ENCODE measurements at regions not wholly inside any gene's neighbourhood (a gene's known extent, or its start where the extent isn't known, plus 50 kb on each side); places are given as distances from the start of the nearest gene placed in this dataset.
"Not testable (repeated sequence)": the region's sequence is repeated elsewhere in the genome, so short reads cannot be mapped to it uniquely, and the experiment has no call there.

- H3K36me3 ChIP-seq, result no peaks in the 10 kb centered on the region
- H3K4me3 ChIP-seq, result no peak overlapping the region
- H3K9me3 ChIP-seq, result no peaks in the 10 kb centered on the region
- DNase-seq, result no peak
- no peaks in the 10 kb centered on the region for H3K27me3 ChIP-seq
Measured at GRCh38 chr18:49699303-49699702, 114.0 kb downstream of the ACAA2 start.

- Histone ChIP-seq H3K36me3 (no peaks in the 10 kb centered on the region), H3K4me3 (no peak overlapping the region), H3K9me3 (no peaks in the 10 kb centered on the region), H3K27me3 (no peaks in the 10 kb centered on the region)
- no peak for DNase-seq
Measured at GRCh38 chr18:49698525-49699025, 114.8 kb downstream of the ACAA2 start.

GRCh38 chr18:49697757-49698524 lies 115.4 kb downstream of the ACAA2 start:
- no peaks in the 10 kb centered on the region for H3K36me3 ChIP-seq
- peak; percentile 32 for DNase-seq
- no peaks in the 10 kb centered on the region for H3K9me3 ChIP-seq
- H3K27me3 ChIP-seq, result no peaks in the 10 kb centered on the region
- H3K4me3 ChIP-seq, result no peak overlapping the region

- no peak overlapping the region for H3K4me3 ChIP-seq
- H3K27me3 ChIP-seq, result no peaks in the 10 kb centered on the region
- no peaks in the 10 kb centered on the region for H3K36me3 ChIP-seq
- DNase-seq, result no peak
- H3K9me3 ChIP-seq, result no peaks in the 10 kb centered on the region
Measured at GRCh38 chr18:49697049-49697448, 116.3 kb downstream of the ACAA2 start.

GRCh38 chr18:49694402-49694801 lies 118.9 kb downstream of the ACAA2 start:
- Histone ChIP-seq H3K27me3 (no peaks in the 10 kb centered on the region), H3K9me3 (no peaks in the 10 kb centered on the region; the same call in 1 of the 2 replicates), H3K36me3 (no peaks in the 10 kb centered on the region), H3K4me3 (no peak overlapping the region)
- no peak for DNase-seq

GRCh38 chr18:49693717-49694005 lies 119.7 kb downstream of the ACAA2 start:
- Histone ChIP-seq H3K4me3 (no peak overlapping the region), H3K9me3 (peaks cover 2% of the 10 kb centered on the region; the same call in 1 of the 2 replicates), H3K36me3 (no peaks in the 10 kb centered on the region), H3K27me3 (no peaks in the 10 kb centered on the region)
- no peak for DNase-seq

- H3K4me3 ChIP-seq, result no peak overlapping the region
- H3K36me3 ChIP-seq, result no peaks in the 10 kb centered on the region
- H3K27me3 ChIP-seq, result no peaks in the 10 kb centered on the region
- peaks cover 3% of the 10 kb centered on the region; the same call in 1 of the 2 replicates for H3K9me3 ChIP-seq
- DNase-seq, result no peak
Measured at GRCh38 chr18:49692906-49693716, 120.2 kb downstream of the ACAA2 start.

- no peak overlapping the region for H3K4me3 ChIP-seq
- peaks cover 3% of the 10 kb centered on the region; the same call in 1 of the 2 replicates for H3K9me3 ChIP-seq
- no peaks in the 10 kb centered on the region for H3K27me3 ChIP-seq
- H3K36me3 ChIP-seq, result no peaks in the 10 kb centered on the region
- peak; percentile 77 for DNase-seq
Measured at GRCh38 chr18:49691177-49691608, 122.1 kb downstream of the ACAA2 start.

- Histone ChIP-seq H3K9me3 (peaks cover 3% of the 10 kb centered on the region; the same call in 1 of the 2 replicates), H3K4me3 (no peak overlapping the region), H3K36me3 (no peaks in the 10 kb centered on the region), H3K27me3 (no peaks in the 10 kb centered on the region)
- no peak for DNase-seq
Measured at GRCh38 chr18:49690312-49690711, 123.0 kb downstream of the ACAA2 start.

GRCh38 chr18:49685231-49685942 lies 123.5 kb downstream of the LIPG start:
- H3K36me3 ChIP-seq, result no peaks in the 10 kb centered on the region
- H3K9me3 ChIP-seq, result peaks cover 3% of the 10 kb centered on the region; the same call in 1 of the 2 replicates
- DNase-seq, result no peak
- no peak overlapping the region for H3K4me3 ChIP-seq
- no peaks in the 10 kb centered on the region for H3K27me3 ChIP-seq

GRCh38 chr18:49682803-49683190 lies 120.9 kb downstream of the LIPG start:
- not testable (repeated sequence) for H3K4me3 ChIP-seq, H3K27me3 ChIP-seq, H3K36me3 ChIP-seq, H3K9me3 ChIP-seq, DNase-seq

- no peaks in the 10 kb centered on the region for H3K9me3 ChIP-seq
- DNase-seq, result no peak
- H3K36me3 ChIP-seq, result no peaks in the 10 kb centered on the region
- H3K4me3 ChIP-seq, result no peak overlapping the region
- H3K27me3 ChIP-seq, result no peaks in the 10 kb centered on the region
Measured at GRCh38 chr18:49682173-49682802, 120.4 kb downstream of the LIPG start.

- Histone ChIP-seq H3K4me3 (no peak overlapping the region), H3K27me3 (no peaks in the 10 kb centered on the region), H3K9me3 (no peaks in the 10 kb centered on the region), H3K36me3 (no peaks in the 10 kb centered on the region)
- DNase-seq, result no peak
Measured at GRCh38 chr18:49681387-49681786, 119.5 kb downstream of the LIPG start.

GRCh38 chr18:49678440-49678839 lies 116.6 kb downstream of the LIPG start:
- Histone ChIP-seq H3K27me3 (no peaks in the 10 kb centered on the region), H3K9me3 (no peaks in the 10 kb centered on the region), H3K36me3 (no peaks in the 10 kb centered on the region), H3K4me3 (no peak overlapping the region)
- DNase-seq, result no peak

- DNase-seq, result no peak
- H3K36me3 ChIP-seq, result no peaks in the 10 kb centered on the region
- H3K27me3 ChIP-seq, result no peaks in the 10 kb centered on the region
- H3K9me3 ChIP-seq, result no peaks in the 10 kb centered on the region
- no peak overlapping the region for H3K4me3 ChIP-seq
Measured at GRCh38 chr18:49677762-49678413, 116.0 kb downstream of the LIPG start.

GRCh38 chr18:49677081-49677480 lies 115.2 kb downstream of the LIPG start:
- Histone ChIP-seq H3K36me3 (no peaks in the 10 kb centered on the region), H3K4me3 (no peak overlapping the region), H3K9me3 (no peaks in the 10 kb centered on the region), H3K27me3 (no peaks in the 10 kb centered on the region)
- DNase-seq, result no peak

Data from MG63 (cell line).